H9 (cell line): ENCODE measurements at regions not wholly inside any gene's neighbourhood (a gene's known extent, or its start where the extent isn't known, plus 50 kb on each side); places are given as distances from the start of the nearest gene placed in this dataset.

Experiments
- DNase-seq: peaks from one replicate; pipeline ENCODE4 v3.0.0-alpha.2; 2017
- H2AFZ ChIP-seq: one replicate; pipeline ENCODE4 v1.6.1; 2013; ENCODE audit warnings: mild to moderate bottlenecking, low read length, control low read depth, moderate library complexity
- H2AK5ac ChIP-seq: 2 replicates; pipeline ENCODE4 v1.6.1; 2013; ENCODE audit warnings: low read length, control low read depth, mixed read lengths; ENCODE audit not compliant: insufficient read length
- H2BK120ac ChIP-seq: one replicate; pipeline ENCODE4 v1.6.1; 2013; ENCODE audit warnings: low read depth, mild to moderate bottlenecking, low read length, control low read depth, inconsistent platforms; ENCODE audit not compliant: poor library complexity, severe bottlenecking
- H2BK12ac ChIP-seq: 2 replicates; pipeline ENCODE4 v1.6.1; 2013; ENCODE audit warnings: low read length, control low read depth, mixed read lengths, low read depth; ENCODE audit not compliant: insufficient read length
- H2BK15ac ChIP-seq: 2 replicates; pipeline ENCODE4 v1.6.1; 2013; ENCODE audit warnings: low read depth, low read length, control low read depth
- H2BK20ac ChIP-seq: one replicate; pipeline ENCODE4 v1.6.1; 2013; ENCODE audit warnings: low read depth, mild to moderate bottlenecking, low read length, control low read depth, inconsistent platforms; ENCODE audit not compliant: poor library complexity, severe bottlenecking
- H2BK5ac ChIP-seq: 2 replicates; pipeline ENCODE4 v1.6.1; 2013; ENCODE audit warnings: low read length, control low read depth, mixed read lengths; ENCODE audit not compliant: insufficient read length
- H3K14ac ChIP-seq: 2 replicates; pipeline ENCODE4 v1.6.1; 2013; ENCODE audit warnings: low read length, control low read depth; ENCODE audit not compliant: insufficient read depth
- H3K18ac ChIP-seq: 2 replicates; pipeline ENCODE4 v1.6.1; 2013; ENCODE audit warnings: low read depth, mild to moderate bottlenecking, mixed read lengths, low read length, control low read depth; ENCODE audit not compliant: insufficient read length
- H3K23ac ChIP-seq: 2 replicates; pipeline ENCODE4 v1.6.1; 2013; ENCODE audit warnings: low read length, control low read depth, mixed read lengths, low read depth; ENCODE audit not compliant: insufficient read length
- H3K23me2 ChIP-seq: 2 replicates; pipeline ENCODE4 v1.6.1; 2013; ENCODE audit warnings: low read depth, mild to moderate bottlenecking, mixed read lengths, low read length, control low read depth; ENCODE audit not compliant: insufficient read length, poor library complexity, severe bottlenecking
- H3K27ac ChIP-seq: 2 replicates; pipeline ENCODE4 v1.5.1; 2013; ENCODE audit warnings: low read length, control low read depth, mixed read lengths, low read depth; ENCODE audit not compliant: insufficient read length
- H3K27me3 ChIP-seq: 2 replicates; pipeline ENCODE4 v1.6.1; 2013; ENCODE audit warnings: low read length, control low read depth, inconsistent platforms; ENCODE audit not compliant: insufficient read depth
- H3K4ac ChIP-seq: 2 replicates; pipeline ENCODE4 v1.6.1; 2013; ENCODE audit warnings: low read depth, mild to moderate bottlenecking, control low read depth, inconsistent platforms, low read length, moderate library complexity
- H3K4me1 ChIP-seq: 2 replicates; pipeline ENCODE4 v1.6.1; 2013; ENCODE audit warnings: low read length, control low read depth, inconsistent platforms; ENCODE audit not compliant: insufficient read depth
- H3K4me2 ChIP-seq: 2 replicates; pipeline ENCODE4 v1.6.1; 2013; ENCODE audit warnings: low read length, control low read depth, mixed read lengths; ENCODE audit not compliant: insufficient read length, insufficient read depth
- H3K56ac ChIP-seq: 2 replicates; pipeline ENCODE4 v1.6.1; 2013; ENCODE audit warnings: low read depth, mild to moderate bottlenecking, mixed read lengths, low read length, control low read depth; ENCODE audit not compliant: insufficient read length
- H3K79me1 ChIP-seq: 2 replicates; pipeline ENCODE4 v1.6.1; 2013; ENCODE audit warnings: low read depth, mild to moderate bottlenecking, moderate library complexity, low read length, control low read depth, inconsistent platforms; ENCODE audit not compliant: insufficient read depth, poor library complexity, severe bottlenecking
- H3K79me2 ChIP-seq: 2 replicates; pipeline ENCODE4 v1.6.1; 2013; ENCODE audit warnings: low read length, control low read depth, inconsistent platforms; ENCODE audit not compliant: insufficient read depth
- H3K9ac ChIP-seq: 2 replicates; pipeline ENCODE4 v1.6.1; 2013; ENCODE audit warnings: low read length, control low read depth, mixed read lengths; ENCODE audit not compliant: insufficient read length; ENCODE audit errors: extremely low read depth
- H3K9me3 ChIP-seq: one replicate; pipeline ENCODE4 v1.6.1; 2013; ENCODE audit warnings: low read depth, low read length, inconsistent platforms; ENCODE audit not compliant: control insufficient read depth
- H3T11ph ChIP-seq: one replicate; pipeline ENCODE4 v1.6.1; 2013; ENCODE audit warnings: mild to moderate bottlenecking, low read length, control low read depth, inconsistent platforms
- H4K20me1 ChIP-seq: one replicate; pipeline ENCODE4 v1.6.1; 2013; ENCODE audit not compliant: control insufficient read depth, insufficient read length, insufficient read depth
- H4K5ac ChIP-seq: 2 replicates; pipeline ENCODE4 v1.6.1; 2013; ENCODE audit warnings: low read depth, mild to moderate bottlenecking, mixed read lengths, low read length, control low read depth; ENCODE audit not compliant: insufficient read length
- H4K8ac ChIP-seq: replicated peaks from 2 replicates; pipeline ENCODE4 v1.6.1; 2013; ENCODE audit warnings: low read length, control low read depth, mixed read lengths, low read depth; ENCODE audit not compliant: insufficient read length
- H4K91ac ChIP-seq: 2 replicates; pipeline ENCODE4 v1.6.1; 2013; ENCODE audit warnings: low read depth, mild to moderate bottlenecking, moderate library complexity, mixed read lengths, low read length, control low read depth; ENCODE audit not compliant: insufficient read length
- H3K27ac Mint-ChIP-seq, 3 experiments: 2 replicates in 2 of 3; 3 replicates in 1 of 3; pipeline ENCODE4 v1.8.0; 2020 to 2021; ENCODE audit warnings: mixed read lengths in 3 of 3, mild to moderate bottlenecking in 1 of 3, moderate library complexity in 1 of 3
- H3K27me3 Mint-ChIP-seq: 2 replicates; pipeline ENCODE4 v1.8.0; 2021; ENCODE audit warnings: low read depth, mild to moderate bottlenecking, moderate library complexity, mixed read lengths
- H3K36me3 Mint-ChIP-seq, 3 experiments: 2 replicates in 2 of 3; 3 replicates in 1 of 3; pipeline ENCODE4 v1.8.0; 2020 to 2021; ENCODE audit warnings: low read depth in 3 of 3, mixed read lengths in 3 of 3; ENCODE audit not compliant: insufficient read depth in 1 of 3
- H3K4me1 Mint-ChIP-seq, 2 experiments: 2 replicates each; pipeline ENCODE4 v1.8.0; 2020; ENCODE audit warnings: mixed read lengths in 2 of 2
- H3K4me3 Mint-ChIP-seq, 2 experiments: 2 replicates in 1 of 2; 3 replicates in 1 of 2; pipeline ENCODE4 v1.8.0; 2020 to 2021; ENCODE audit warnings: mild to moderate bottlenecking in 2 of 2, mixed read lengths in 2 of 2, moderate library complexity in 1 of 2
- H3K9me3 Mint-ChIP-seq, 2 experiments: 2 replicates in 1 of 2; 3 replicates in 1 of 2; pipeline ENCODE4 v1.8.0; 2020; ENCODE audit warnings: mild to moderate bottlenecking in 2 of 2, mixed read lengths in 2 of 2, moderate library complexity in 1 of 2
- WGBS: extraction: QIAGEN DNeasy Blood & Tissue Kit; methylation state at CpG from one replicate; pipeline ENCODE4 v1.1.7; 2013; ENCODE audit warnings: missing lambda C conversion rate, low lambda C conversion rate, mixed read lengths; ENCODE audit not compliant: insufficient read length; ENCODE audit errors: extremely low coverage; 5-methylcytosine and 5-hydroxymethylcytosine counted together
- TF ChIP-seq, protein P1 (sequence below): fragments of 200-600 bp; sonication (generic); conservative IDR thresholded peaks from 3 replicates; pipeline ENCODE4 v1.8.0; 2021; ENCODE audit warnings: antibody characterized with exemption, mild to moderate bottlenecking

DNA sequence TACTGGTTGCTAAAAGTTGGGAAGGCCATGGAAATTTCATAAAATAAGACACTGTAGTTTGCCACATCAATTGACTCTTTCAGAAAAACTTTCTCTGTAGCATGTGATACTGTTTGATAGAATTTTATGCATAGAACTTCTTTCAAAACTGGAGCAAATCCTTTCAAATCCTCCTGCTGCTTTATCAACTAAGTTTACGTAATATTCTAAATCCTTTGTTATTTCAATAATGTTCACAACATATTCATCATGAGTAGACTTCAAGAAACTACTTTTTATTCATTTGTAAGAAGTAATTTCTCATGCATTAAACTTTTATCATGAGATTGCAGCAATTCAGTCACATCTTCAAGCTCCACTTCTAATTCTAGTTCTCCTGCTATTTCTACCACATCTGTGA, 199.3 kb downstream of the PCDH18 start:
- Mint-ChIP-seq H3K9me3 (peaks cover 15 to 17% of the 10 kb centered on the region in 2 experiments), H3K4me3 (no peak overlapping the region), H3K36me3 (peaks cover 2 to 25% (median 7%) of the 10 kb centered on the region in 3 experiments; a peak in 5 of 7 replicates), H3K27ac (no peak overlapping the region), H3K4me1 (no peaks in the 10 kb centered on the region), H3K27me3 (no peaks in the 10 kb centered on the region)
- Histone ChIP-seq H3K4ac (no peak overlapping the region), H3K27me3 (no peaks in the 10 kb centered on the region), H3K79me1 (no peaks in the 10 kb centered on the region), H2BK15ac (no peak overlapping the region), H2BK5ac (no peak overlapping the region), H3K14ac (no peak overlapping the region), H3K18ac (no peak overlapping the region), H3K23ac (no peak overlapping the region), H4K91ac (no peak overlapping the region), H3K23me2 (no peaks in the 10 kb centered on the region), H3K79me2 (no peaks in the 10 kb centered on the region), H4K8ac (no peak overlapping the region), H3K4me1 (no peaks in the 10 kb centered on the region), H3K56ac (no peak overlapping the region), H3K27ac (no peak overlapping the region), H2AFZ (no peak overlapping the region), H2BK120ac (no peak overlapping the region), H3K9me3 (no peaks in the 10 kb centered on the region), H4K5ac (no peak overlapping the region), H2AK5ac (no peak overlapping the region), H2BK12ac (no peak overlapping the region), H3K4me2 (no peak overlapping the region), H2BK20ac (no peak overlapping the region), H4K20me1 (no peaks in the 10 kb centered on the region), H3T11ph (no peak overlapping the region), H3K9ac (no peak overlapping the region)
- TF ChIP-seq, protein P1, sequence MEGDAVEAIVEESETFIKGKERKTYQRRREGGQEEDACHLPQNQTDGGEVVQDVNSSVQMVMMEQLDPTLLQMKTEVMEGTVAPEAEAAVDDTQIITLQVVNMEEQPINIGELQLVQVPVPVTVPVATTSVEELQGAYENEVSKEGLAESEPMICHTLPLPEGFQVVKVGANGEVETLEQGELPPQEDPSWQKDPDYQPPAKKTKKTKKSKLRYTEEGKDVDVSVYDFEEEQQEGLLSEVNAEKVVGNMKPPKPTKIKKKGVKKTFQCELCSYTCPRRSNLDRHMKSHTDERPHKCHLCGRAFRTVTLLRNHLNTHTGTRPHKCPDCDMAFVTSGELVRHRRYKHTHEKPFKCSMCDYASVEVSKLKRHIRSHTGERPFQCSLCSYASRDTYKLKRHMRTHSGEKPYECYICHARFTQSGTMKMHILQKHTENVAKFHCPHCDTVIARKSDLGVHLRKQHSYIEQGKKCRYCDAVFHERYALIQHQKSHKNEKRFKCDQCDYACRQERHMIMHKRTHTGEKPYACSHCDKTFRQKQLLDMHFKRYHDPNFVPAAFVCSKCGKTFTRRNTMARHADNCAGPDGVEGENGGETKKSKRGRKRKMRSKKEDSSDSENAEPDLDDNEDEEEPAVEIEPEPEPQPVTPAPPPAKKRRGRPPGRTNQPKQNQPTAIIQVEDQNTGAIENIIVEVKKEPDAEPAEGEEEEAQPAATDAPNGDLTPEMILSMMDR = no peak
- no peak for DNase-seq
- WGBS = no CpG with 5 or more reads among the region's 1 CpG
